PC-9 (cell line): ENCODE measurements at regions not wholly inside any gene's neighbourhood (a gene's known extent, or its start where the extent isn't known, plus 50 kb on each side); places are given as distances from the start of the nearest gene placed in this dataset.

ENCODE experiments used
- BruUV-seq: library from RNA; stranded (reverse); fragments of 400-500 nt; replicated peaks from 2 replicates; lab custom pipeline; 2021; lab: Mats Ljungman, UMichigan
- CTCF ChIA-PET: fragments of 300-600 bp; sonication (Branson Sonifier 250); formaldehyde crosslinking; loops from one replicate; lab custom pipeline; 2022; ENCODE audit warnings: antibody characterized with exemption; lab: Charles Lee
- POLR2A ChIA-PET: fragments of 300-600 bp; sonication (Branson Sonifier 250); formaldehyde crosslinking; loops from one replicate; lab custom pipeline; 2022; ENCODE audit warnings: antibody characterized with exemption; ENCODE audit not compliant: unreplicated experiment; lab: Charles Lee
- DNase-seq, 2 experiments: peaks; one replicate each; pipeline versions ENCODE4 v3.0.0 to v3.0.0-alpha.2; 2015 to 2022; ENCODE audit warnings: mixed read lengths in 1 of 2
- H2AFZ ChIP-seq: fragments of 200-600 bp; sonication (generic); 2 replicates; pipeline ENCODE4 v1.8.1; 2017; ENCODE audit warnings: antibody characterized with exemption
- H3F3A ChIP-seq: fragments of 200-600 bp; sonication (generic); 2 replicates; pipeline ENCODE4 v1.8.1; 2017; ENCODE audit warnings: antibody characterized with exemption, mild to moderate bottlenecking, low read depth; ENCODE audit not compliant: insufficient read depth
- H3K27ac ChIP-seq: fragments of 200-600 bp; sonication (generic); 2 replicates; pipeline ENCODE4 v1.6.1; 2016; ENCODE audit warnings: mixed run types
- H3K27me3 ChIP-seq: fragments of 200-600 bp; sonication (generic); 2 replicates; pipeline ENCODE4 v1.6.1; 2016; ENCODE audit warnings: low read depth, mixed run types; ENCODE audit not compliant: insufficient read depth
- H3K36me3 ChIP-seq: fragments of 200-600 bp; sonication (generic); 2 replicates; pipeline ENCODE4 v1.6.1; 2016; ENCODE audit warnings: low read depth, mixed run types
- H3K4me1 ChIP-seq: fragments of 200-600 bp; sonication (generic); replicated peaks from 2 replicates; pipeline ENCODE4 v1.6.1; 2016; ENCODE audit warnings: mixed run types; ENCODE audit not compliant: insufficient read depth
- H3K4me2 ChIP-seq: fragments of 200-600 bp; sonication (generic); 2 replicates; pipeline ENCODE4 v1.6.1; 2017; ENCODE audit warnings: mixed run types
- H3K4me3 ChIP-seq: fragments of 200-600 bp; sonication (generic); 2 replicates; pipeline ENCODE4 v1.6.1; 2016; ENCODE audit warnings: mixed run types
- H3K79me2 ChIP-seq: fragments of 200-600 bp; sonication (generic); 2 replicates; pipeline ENCODE4 v1.6.1; 2017; ENCODE audit warnings: low read depth, mixed run types
- H3K9me2 ChIP-seq: fragments of 200-600 bp; sonication (generic); 2 replicates; pipeline ENCODE4 v1.8.1; 2017; ENCODE audit warnings: mild to moderate bottlenecking; ENCODE audit not compliant: insufficient read depth
- H3K9me3 ChIP-seq: fragments of 200-600 bp; sonication (generic); 2 replicates; pipeline ENCODE4 v1.8.1; 2016; ENCODE audit warnings: low read depth; ENCODE audit not compliant: insufficient read depth
- H4K20me1 ChIP-seq: fragments of 200-600 bp; sonication (generic); 2 replicates; pipeline ENCODE4 v1.8.1; 2017; ENCODE audit not compliant: insufficient read depth
- CTCF ChIP-seq: fragments of 200-600 bp; sonication (generic); conservative IDR thresholded peaks from 2 replicates; pipeline ENCODE4 v1.6.1; 2017; ENCODE audit warnings: mixed run types, antibody characterized with exemption, mild to moderate bottlenecking, moderate library complexity
- EZH2 ChIP-seq: fragments of 200-600 bp; sonication (generic); IDR thresholded peaks from 2 replicates; pipeline ENCODE4 v1.8.0; 2017; ENCODE audit warnings: antibody characterized with exemption, low read depth
- intact Hi-C: fragments of 100-400 bp; cut with micrococcal nuclease; formaldehyde crosslinking; loops from one replicate; pipeline ENCODE4 v1.10.0; 2022; ENCODE audit not compliant: unreplicated experiment

- DNase-seq, result peak; percentile 87 to 94
- Histone ChIP-seq H3K4me3 (peak overlapping the region; percentile 41; the same call in 1 of the 2 replicates), H3K9me2 (no peaks in the 10 kb centered on the region), H3K79me2 (no peaks in the 10 kb centered on the region), H4K20me1 (no peaks in the 10 kb centered on the region), H3K27ac (peak overlapping the region; percentile 72), H3K9me3 (peaks cover 14% of the 10 kb centered on the region; the same call in 1 of the 2 replicates), H2AFZ (peak overlapping the region; percentile 54; the same call in 1 of the 2 replicates), H3K27me3 (no peaks in the 10 kb centered on the region), H3K4me1 (peaks cover 32% of the 10 kb centered on the region), H3K36me3 (no peaks in the 10 kb centered on the region), H3F3A (peaks cover 26% of the 10 kb centered on the region), H3K4me2 (peak overlapping the region; percentile 75)
- intact Hi-C loops, result loop anchor here (1.0 kb wide), 1 partner anchor 62 kb away; no protein-coding TSS in a partner anchor
- POLR2A ChIA-PET, result interaction anchor here (0.5 to 0.9 kb wide), 2 partner anchors 376 to 792 kb away, joined by 4 to 5 read pairs; no protein-coding TSS in a partner anchor
- TF ChIP-seq EZH2 (no peak), CTCF (no peak)
- CTCF ChIA-PET, result interaction anchor here (0.9 kb wide), 1 partner anchor 751 kb away, joined by 25 read pairs; no protein-coding TSS in a partner anchor
- BruUV-seq, result no TSS peak
Measured at GRCh38 chr2:173590276-173590861, 235.7 kb downstream of the CDCA7 start.

- Histone ChIP-seq H3K9me2 (no peaks in the 10 kb centered on the region), H3K27ac (no peak overlapping the region), H3K9me3 (peaks cover 14% of the 10 kb centered on the region; the same call in 1 of the 2 replicates), H3K4me1 (peaks cover 32% of the 10 kb centered on the region), H3K27me3 (no peaks in the 10 kb centered on the region), H3F3A (peaks cover 26% of the 10 kb centered on the region), H4K20me1 (no peaks in the 10 kb centered on the region), H3K79me2 (no peaks in the 10 kb centered on the region), H3K36me3 (no peaks in the 10 kb centered on the region), H2AFZ (no peak overlapping the region), H3K4me3 (no peak overlapping the region), H3K4me2 (no peak overlapping the region)
- no peak for DNase-seq
- TF ChIP-seq CTCF, result no peak
- no peak for TF ChIP-seq EZH2
- CTCF ChIA-PET, result no interaction called here
- intact Hi-C loops, result no loop called here
- BruUV-seq, result no TSS peak
- POLR2A ChIA-PET, result no interaction called here
Measured at GRCh38 chr2:173593109-173593508, 238.4 kb downstream of the CDCA7 start.

GRCh38 chr2:173596244-173596643 lies 241.6 kb downstream of the CDCA7 start:
- H3K27ac ChIP-seq, result no peak overlapping the region
- H3K4me2 ChIP-seq, result no peak overlapping the region
- TF ChIP-seq CTCF, result no peak
- TF ChIP-seq EZH2, result no peak
- H3K9me3 ChIP-seq, result peaks cover 14% of the 10 kb centered on the region; the same call in 1 of the 2 replicates
- no peaks in the 10 kb centered on the region for H4K20me1 ChIP-seq
- ChIA-PET CTCF (no interaction called here), POLR2A (interaction anchor here (0.7 kb wide), 1 partner anchor 57 kb away, joined by 3 read pairs; no protein-coding TSS in a partner anchor)
- peaks cover 3% of the 10 kb centered on the region for H3F3A ChIP-seq
- H3K36me3 ChIP-seq, result no peaks in the 10 kb centered on the region
- no peak overlapping the region for H3K4me3 ChIP-seq
- DNase-seq, result no peak
- intact Hi-C loops, result no loop called here
- no peaks in the 10 kb centered on the region for H3K9me2 ChIP-seq
- H3K4me1 ChIP-seq, result peaks cover 3% of the 10 kb centered on the region
- no peak overlapping the region for H2AFZ ChIP-seq
- H3K79me2 ChIP-seq, result no peaks in the 10 kb centered on the region
- no peaks in the 10 kb centered on the region for H3K27me3 ChIP-seq
- BruUV-seq, result no TSS peak
